HG02943 (cell line): ENCODE measurements at regions not wholly inside any gene's neighbourhood (a gene's known extent, or its start where the extent isn't known, plus 50 kb on each side); places are given as distances from the start of the nearest gene placed in this dataset.
"Not testable (repeated sequence)": the region's sequence is repeated elsewhere in the genome, so short reads cannot be mapped to it uniquely, and the experiment has no call there.

ENCODE experiments used
- ATAC-seq: cut with Tn5 transposase; IDR thresholded peaks from one replicate; pipeline ENCODE4 v1.9.1; 2021; ENCODE audit warnings: mild to moderate bottlenecking, low read depth, moderate library complexity; ENCODE audit not compliant: unreplicated experiment

DNA sequence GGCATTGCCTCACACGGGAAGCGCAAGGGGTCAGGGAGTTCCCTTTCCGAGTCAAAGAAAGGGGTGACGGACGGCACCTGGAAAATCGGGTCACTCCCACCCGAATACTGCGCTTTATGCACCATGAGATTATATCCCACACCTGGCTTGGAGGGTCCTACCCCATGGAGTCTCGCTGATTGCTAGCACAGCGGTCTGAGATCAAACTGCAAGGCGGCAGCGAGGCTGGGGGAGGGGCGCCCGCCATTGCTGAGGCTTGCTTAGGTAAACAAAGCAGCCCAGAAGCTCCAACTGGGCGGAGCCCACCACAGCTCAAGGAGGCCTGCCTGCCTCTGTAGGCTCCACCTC lies 145.1 kb upstream of the BCL6 start:
- not testable (repeated sequence) for ATAC-seq

DNA sequence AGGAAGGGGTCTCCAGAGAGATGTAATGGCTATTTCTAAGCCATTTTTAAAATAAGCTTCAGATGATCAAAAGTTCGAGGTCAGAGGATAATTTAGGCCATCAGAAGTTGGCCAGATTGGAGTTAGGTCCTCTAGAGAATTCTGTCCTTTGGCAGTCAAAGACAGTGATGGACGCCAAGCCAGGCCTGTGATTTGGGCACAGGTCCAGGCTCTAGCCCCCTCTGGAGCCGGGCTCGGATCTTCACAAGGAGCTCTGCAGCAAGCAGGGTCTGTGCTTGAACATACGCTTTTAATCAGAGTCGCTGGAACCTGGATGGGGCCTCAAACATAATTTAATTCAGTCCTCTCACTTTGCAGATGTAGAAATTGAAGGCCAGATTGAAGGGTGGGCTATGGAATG lies 151.4 kb upstream of the BCL6 start:
- ATAC-seq: no peak

DNA sequence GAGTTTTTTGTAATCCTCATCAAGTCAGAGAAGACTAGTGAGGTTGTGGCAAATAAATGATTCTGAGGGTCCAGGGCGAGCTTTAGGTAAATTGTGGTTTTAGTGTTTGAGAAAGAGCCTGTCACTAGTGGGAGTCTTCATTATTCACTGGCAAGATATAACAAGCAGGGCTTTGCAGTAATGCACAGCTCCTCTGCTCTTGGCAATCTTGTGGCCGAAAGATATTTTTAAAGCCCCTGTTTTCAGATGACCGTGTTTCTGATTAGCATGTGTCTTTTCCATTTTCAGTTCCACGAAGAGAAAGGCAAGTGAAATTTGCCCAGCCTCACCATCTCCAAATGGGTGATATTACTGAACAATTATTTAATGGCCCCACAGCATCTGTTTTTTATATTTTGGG lies 154.0 kb upstream of the BCL6 start:
- ATAC-seq: no peak

DNA sequence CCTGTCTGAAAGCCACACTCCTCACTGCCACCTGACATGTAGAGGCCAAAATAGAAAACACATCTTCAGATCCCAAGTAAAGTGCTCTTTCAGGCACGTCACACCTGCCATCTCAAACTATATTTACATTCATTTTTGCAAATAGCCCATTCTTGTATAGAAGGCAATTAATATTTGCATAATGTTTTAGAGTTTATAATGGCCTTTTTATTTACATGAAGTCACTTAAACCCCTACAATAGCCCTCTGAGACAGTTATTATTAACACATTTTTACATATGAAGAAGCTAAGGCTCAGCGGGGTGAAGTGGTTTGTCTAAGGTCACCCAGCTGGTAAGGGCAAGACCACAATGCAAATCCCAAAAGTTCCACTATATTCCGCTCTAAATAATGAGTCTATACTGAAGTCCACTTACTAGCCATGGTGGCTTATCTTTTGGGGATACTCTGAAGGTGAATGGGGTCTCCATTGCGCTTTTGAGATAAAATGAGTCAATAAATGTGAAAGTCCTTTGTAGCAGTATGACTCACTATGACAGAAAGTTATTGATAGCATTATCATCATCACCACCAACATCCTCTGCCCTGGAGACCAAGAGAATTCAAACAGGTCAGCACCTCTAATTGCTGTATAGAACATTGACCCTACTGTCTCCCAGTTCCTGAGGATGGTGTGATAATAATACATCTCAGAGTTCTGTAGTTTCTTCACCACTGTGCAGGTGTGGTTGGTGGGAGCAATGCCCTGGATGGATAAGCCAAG lies 155.9 kb upstream of the BCL6 start:
- ATAC-seq: no peak

DNA sequence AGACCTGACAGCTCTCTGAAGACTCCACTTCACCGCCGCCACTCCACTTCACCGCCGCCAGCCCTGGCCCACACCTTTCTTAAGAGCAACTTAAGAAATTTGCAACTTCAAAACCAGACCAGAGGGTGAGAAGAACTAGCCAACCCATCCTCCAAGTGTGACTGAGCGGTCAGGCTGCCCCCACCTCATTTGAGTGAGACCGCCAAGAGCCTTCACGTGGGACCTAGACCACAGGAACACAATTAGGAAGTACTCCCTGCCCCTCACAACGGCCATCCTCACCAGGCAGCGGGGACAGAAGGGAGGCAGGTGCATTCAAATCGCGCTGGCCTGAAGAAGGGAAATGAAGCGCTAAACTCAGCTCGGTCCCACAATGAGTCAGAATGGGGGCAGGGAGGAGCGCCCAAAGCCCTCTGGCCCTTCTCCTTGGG lies 156.8 kb upstream of the BCL6 start:
- ATAC-seq: peak; percentile 59

DNA sequence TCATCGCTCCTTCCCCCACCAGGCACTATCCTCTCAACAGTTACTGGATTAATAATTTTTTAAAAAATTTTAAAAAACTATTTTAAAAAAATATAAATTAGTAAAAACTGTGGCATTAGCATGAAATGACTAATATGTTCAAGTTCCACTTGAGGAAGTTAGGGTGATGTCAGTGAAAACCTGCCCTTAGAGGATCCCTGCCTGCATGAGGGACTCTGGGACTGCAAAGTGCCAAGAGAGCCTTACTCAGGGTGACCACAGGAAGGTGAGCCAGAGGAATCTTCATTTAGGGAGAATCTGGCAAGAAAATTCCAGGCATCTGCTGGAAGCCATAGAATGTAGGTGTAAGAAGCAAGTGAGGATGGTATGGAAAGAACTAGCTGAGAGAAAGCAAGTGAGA lies 157.7 kb upstream of the BCL6 start:
- ATAC-seq: no peak

DNA sequence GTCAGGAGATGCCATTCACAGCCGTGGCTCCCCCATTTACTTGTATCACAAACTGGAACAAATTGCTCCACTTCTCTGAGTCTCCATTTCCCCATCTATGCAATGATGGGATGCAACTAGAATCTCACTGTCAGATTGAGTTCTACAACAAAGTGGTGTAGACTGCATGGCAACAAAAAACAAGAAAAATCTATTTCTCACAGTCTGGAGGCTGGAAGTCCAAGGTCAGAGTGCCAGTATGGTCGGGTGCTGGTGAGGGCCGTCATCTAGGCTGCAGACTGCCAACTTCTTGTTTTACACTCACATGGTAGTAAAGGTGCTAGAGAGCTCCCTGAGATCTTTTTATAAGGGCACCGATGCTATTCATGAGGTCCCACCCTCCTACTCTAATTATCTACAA lies 158.4 kb upstream of the BCL6 start:
- ATAC-seq: no peak

DNA sequence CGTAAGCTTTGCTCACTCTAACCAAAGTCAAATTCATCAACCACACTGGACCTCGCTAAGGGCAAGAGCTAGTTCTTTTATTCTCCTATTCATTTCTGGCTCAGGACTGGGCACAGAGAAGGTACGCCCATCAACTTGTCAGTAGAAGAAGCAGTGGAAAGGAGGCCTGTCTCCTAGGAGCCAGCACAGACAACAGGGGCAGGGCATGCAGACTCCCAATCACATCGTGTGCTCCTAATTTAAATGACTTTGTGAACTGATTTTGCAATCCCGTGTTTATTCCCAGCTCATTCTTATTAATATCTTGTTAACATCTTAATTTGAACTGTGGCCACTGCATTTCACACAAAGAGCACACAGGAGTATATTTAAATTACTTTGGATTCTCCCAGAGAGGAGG lies 161.1 kb upstream of the BCL6 start:
- ATAC-seq: no peak

DNA sequence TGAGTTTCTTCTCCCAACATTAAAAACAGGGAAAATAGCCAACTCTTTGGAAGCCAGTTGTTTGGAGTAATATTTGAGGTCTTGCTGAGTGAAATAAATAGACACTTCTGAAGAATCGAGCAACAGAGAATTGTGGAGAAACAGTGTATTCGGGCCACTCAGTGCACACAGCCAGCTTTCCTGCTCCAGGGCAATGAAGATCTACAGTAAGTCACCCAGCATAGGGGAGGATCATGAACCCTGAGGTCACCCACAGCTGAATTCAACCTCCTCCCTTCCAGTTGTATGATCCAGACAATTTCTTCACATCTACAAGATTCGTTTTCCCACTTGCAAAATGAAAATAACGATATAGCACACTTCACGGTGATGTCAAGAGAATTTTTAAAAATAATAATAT lies 161.7 kb upstream of the BCL6 start:
- ATAC-seq: no peak

DNA sequence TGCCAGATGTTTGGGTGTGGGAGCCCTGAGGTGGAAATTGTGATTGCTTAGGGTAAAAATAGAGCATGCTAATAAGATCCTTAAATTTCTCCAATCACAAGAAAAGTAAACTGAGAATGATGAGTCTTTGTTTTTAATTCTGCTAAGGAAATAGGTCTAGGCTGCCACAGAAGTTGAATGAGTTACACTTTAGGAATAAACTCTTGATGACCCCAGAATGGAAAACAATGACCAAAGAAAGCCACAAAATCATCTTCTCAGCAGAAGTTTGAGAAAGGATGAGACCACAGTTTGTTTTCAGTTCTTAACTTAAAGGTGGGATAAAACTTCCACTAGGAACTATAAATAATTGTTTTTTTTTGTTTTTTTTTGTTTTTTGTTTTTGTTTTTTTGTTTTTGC lies 164.6 kb upstream of the BCL6 start:
- ATAC-seq: no peak

DNA sequence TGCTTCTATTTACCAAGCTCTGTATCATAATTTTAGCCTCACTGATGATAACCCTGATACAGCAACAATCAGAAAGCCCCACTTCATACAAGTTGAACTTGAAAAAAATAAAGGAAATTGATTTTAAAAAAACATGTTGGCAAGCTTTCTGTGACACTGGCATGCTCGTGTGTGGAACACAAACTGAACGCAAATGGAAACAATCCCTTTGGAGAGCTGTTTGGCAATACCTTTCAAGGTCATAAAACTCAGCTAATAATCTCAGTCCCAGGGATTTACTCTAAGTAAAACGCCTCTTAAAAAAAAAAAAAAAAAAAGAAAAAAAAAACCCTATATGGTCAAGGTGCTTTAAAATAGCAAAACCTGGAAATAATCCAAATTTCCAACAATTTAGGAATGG lies 166.7 kb upstream of the BCL6 start:
- no peak for ATAC-seq

DNA sequence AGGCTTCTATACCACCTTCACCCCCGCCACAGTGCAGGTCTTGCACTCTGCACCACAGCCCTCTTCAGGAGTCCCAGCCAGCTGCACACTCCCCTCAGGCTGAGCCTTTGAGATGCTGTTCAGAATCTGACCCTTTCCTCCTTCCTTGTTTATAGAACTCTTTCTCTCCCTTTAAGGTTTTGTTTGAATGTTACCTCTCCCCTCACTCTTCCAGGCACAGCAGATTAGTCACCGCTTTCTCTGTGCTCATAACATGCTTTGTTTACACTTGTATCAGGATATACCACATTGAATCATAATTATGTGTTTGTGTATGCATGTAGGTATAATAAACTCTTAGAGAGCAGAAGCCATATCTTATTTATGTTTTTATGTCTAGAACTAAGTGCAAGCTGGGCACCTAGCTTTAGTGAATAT lies 168.4 kb upstream of the BCL6 start:
- no peak for ATAC-seq

DNA sequence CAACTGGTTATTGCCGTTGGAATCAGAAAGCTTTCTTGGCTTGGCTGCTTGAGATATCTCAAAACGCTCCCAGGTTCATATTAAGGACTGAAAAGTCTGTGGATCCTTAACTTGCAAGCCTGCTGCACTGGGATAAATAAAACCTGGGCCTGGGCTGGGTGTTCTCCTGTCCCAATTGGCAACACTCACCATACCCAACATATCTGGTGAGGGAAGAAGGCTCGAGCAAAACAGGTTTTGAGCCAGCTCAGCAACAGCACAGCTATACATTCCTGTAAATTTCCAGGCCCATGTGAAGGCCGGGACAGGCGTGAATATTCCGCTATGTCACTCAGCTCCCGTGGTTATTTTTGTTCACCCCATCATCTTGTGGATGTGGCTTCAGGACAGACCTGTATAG lies 169.0 kb upstream of the BCL6 start:
- ATAC-seq: no peak

DNA sequence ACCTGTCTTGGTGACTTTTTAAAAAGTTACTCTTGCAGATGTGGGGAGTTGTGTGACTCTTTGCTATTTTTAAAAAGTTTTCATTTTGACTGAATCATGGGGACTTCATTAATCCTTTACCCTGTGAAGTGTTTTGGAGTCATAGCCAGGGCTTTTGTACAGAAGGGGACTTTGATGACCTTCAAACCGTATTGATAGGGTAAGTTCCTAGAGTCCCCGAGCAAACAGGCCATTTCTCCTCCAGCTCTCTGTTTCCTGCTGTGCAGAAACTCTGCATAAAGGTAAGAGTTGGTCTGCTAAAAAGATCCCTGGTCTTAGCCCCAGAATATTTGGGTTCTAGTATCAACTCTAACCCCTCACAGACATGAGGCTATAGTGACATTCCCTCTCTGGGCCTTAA lies 170.8 kb upstream of the BCL6 start:
- ATAC-seq: no peak

DNA sequence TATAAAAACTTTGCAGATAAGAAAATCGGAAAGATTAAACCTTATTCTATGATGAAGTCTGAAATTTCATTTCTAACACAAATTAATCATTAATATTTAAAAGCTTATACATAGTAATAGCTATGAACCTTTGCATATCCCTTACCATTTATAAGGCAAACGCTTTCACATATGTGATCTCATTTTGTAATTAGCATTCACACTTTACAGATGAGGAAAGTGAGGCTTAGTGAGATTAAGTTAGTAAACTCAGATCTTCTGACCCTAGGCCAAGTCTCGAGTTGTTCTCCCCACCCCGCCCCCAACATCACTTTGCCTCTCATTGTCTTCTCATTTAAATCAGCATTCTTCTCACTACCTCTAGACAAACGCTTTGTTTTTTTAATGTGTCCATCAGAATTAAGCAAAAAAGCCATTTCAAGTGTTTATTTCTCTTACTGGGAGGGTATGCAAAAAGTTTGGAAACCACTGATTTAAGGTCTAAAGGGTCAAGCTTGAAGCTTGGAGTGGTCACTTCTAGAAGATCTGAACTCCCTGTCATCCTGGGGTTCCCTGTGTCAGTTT lies 172.9 kb upstream of the BCL6 start:
- no peak for ATAC-seq

DNA sequence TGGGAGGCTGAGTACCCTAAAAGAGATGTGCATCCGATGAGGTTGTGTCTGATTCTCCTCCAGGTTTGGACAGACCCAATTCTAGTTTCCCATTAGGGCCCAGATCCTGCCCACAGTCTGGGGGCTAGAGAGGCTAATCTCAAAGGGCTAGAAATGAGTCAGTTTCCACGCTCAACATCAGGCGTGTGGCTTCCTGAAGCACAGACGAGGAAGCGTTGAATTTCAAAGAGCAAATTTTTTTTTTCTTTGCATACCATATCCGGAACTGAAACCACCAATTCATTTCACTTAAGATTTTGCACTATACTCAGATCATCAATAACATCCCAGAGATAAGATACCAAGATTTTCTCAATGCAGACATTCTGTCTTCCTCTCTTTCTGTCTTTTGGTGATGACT lies 173.8 kb upstream of the BCL6 start:
- peak; percentile 82 for ATAC-seq

DNA sequence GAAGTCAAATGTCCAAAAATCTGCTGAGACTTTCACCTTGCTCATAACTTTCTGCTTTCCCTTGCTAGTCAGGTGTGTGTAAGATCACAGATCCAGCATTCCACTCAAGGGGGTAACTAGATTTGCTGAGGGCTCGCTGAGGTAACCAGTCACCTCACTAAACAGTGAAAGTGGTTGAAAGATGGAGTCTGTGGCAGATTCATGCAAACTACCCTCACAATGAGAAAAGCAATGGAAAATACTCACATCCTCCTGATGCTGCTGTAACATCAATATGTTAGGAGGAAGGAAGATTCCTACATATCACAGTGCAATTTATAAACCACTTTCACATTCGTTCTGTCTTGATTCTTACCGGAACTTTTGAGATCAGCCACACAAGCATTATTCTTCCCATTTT lies 174.3 kb upstream of the BCL6 start:
- ATAC-seq: peak; percentile 23

DNA sequence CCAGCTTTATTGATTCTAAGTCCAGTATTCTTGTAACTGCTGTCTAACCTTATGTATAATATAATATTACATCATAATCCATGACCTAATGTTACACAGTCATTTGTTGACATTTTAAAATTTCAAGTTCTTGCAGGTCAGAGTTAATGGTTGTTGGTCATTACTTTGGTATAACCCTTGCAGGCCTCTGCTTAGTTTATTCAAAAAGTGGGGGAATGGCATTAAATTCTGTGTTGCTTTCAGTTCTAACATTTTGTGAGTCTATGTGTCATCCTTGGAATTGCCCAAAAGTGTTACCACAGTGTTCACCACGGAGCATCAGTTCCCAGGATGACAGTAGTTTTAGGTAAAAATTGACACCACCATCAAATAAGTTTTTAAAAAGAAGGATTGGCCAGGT lies 174.8 kb upstream of the BCL6 start:
- no peak for ATAC-seq

DNA sequence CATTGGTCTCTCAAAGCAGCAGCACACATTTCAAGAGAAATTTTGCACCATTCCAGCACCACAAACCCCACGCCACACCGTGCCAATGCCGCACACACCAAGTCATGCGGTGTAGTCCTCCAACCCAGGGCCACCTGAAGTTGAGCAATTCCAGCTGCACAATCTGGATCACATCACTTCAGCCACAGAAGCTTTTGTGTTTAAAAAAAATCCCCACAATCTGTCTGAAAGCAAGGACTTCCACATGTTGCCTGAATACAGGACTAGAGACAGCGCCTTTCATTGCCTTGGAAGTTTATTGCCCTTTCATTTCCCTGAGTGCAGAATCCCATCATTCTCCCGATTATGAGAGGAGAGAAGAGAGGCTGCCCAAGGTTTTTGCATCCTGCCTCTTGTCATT lies 175.6 kb upstream of the BCL6 start:
- ATAC-seq: no peak

DNA sequence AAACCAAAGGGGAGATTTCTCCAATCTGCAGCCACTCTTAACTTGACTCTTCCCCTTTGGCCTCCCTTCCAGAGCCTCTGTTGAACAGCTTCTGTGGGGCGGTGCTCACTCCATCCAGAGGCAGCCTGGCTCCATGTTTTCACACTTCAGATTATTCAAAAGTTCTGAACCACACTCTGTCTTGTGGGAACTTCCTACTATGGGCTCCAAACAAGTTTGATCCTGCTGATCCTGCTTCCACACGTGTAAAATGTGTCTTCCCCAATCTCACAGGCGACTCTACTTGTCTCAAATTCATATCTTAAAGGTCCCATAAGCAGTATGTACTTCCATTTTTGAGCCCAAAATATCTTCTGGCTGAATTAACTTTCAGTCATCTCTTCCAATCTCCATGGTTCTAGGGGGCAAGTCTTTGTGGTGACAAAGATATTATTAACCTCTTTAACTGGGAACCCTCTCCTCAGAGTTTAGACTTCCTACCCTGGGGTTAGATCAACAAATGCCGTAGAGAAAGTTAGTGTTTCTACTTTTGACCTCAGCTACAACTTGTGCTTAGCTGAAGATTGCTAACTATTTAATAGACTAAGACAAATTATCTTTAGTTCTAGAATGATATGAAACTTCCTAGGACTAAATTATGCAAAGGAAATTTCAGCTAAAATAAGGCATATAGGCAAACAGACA lies 176.3 kb upstream of the BCL6 start:
- no peak for ATAC-seq

DNA sequence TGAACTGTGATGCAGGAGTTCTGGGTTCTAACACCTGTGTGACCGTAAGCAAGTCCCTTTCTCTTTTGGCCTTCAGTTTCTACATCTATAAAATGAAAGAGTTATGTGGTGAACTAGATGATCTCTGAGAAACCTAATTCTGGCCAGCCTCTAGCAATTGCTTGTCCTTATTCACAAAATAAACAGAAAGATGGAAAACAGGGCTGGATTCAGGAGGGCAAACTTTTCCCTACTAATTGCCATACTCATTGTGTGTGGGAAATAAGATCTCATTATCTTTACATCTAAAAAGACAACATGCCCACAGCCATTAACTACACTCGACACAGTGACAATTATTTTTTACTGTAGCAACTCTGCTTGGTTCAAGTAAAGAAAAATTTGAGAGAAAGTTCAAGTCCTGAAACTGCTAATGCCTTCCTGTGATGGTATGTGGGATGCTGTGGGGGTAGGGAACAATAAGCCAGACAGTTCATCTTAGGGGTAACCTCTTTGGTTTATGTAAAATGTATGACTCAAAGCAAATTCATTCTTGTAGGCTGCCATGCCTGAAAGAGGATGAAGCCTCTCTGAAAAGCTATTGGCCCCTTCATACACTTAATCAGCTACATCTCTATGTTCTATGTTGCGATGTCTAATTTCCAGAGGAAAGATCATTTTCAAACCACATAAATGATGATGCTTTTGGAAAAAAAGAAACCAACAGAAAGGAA lies 177.6 kb upstream of the BCL6 start:
- no peak for ATAC-seq
